ENCODE measurements at regions not wholly inside any gene's neighbourhood (a gene's known extent, or its start where the extent isn't known, plus 50 kb on each side); places are given as distances from the start of the nearest gene placed in this dataset.

- Histone ChIP-seq H4K20me1 (replicated peaks; ENCODE audit: insufficient read depth) (no peaks in the 10 kb centered on the region), H2AFZ (no peak overlapping the region), H3K27me3 (ENCODE audit: insufficient read depth) (no peaks in the 10 kb centered on the region), H3K79me2 (replicated peaks; ENCODE audit: insufficient read depth) (no peaks in the 10 kb centered on the region), H3K4me3 (no peak overlapping the region), H3K4me2 (no peak overlapping the region), H3F3A (replicated peaks; ENCODE audit: low read depth) (no peaks in the 10 kb centered on the region), H3K4me1 (ENCODE audit: insufficient read depth) (no peaks in the 10 kb centered on the region; the same call in 1 of the 2 replicates), H3K36me3 (ENCODE audit: insufficient read depth) (no peaks in the 10 kb centered on the region), H3K27ac (ENCODE audit: low read depth) (no peak overlapping the region), H3K9me2 (ENCODE audit: insufficient read depth) (no peaks in the 10 kb centered on the region)
- Mint-ChIP-seq H3K9me3 (no peaks in the 10 kb centered on the region), H3K27ac (no peak overlapping the region), H3K27me3 (ENCODE audit: insufficient read depth, low read depth, poor library complexity) (peaks cover 2% of the 10 kb centered on the region), H3K4me1 (no peaks in the 10 kb centered on the region; the same call in 2 of the 3 replicates), H3K36me3 (ENCODE audit: low read depth) (no peaks in the 10 kb centered on the region), H3K4me3 (no peak overlapping the region)
- TF ChIP-seq ZNF331 (CRISPR knock-in tag; IDR thresholded peaks at IDR 0.05; ENCODE audit: low read depth): no peak
- ATAC-seq (no peak), DNase-seq (ENCODE audit: low spot score) (no peak)
These were observed 812.6 kb upstream of the SPRY2 start for GRCh38 chr13:81153478-81153877.

- H3K27me3 Mint-ChIP-seq (ENCODE audit: insufficient read depth, low read depth, poor library complexity): no peaks in the 10 kb centered on the region
- no peak for ATAC-seq
These were observed 807.9 kb upstream of the SPRY2 start for GRCh38 chr13:81148822-81149221.

More at GRCh38 chr13:81148822-81149221, 807.9 kb upstream of the SPRY2 start:
- Histone ChIP-seq H3K27ac (ENCODE audit: low read depth) (no peak overlapping the region), H3K4me3 (no peak overlapping the region), H3K27me3 (ENCODE audit: insufficient read depth) (no peaks in the 10 kb centered on the region), H3K4me1 (ENCODE audit: insufficient read depth) (peaks cover 4% of the 10 kb centered on the region; the same call in 1 of the 2 replicates), H2AFZ (peak overlapping the region; percentile 19; the same call in 1 of the 2 replicates), H3K79me2 (replicated peaks; ENCODE audit: insufficient read depth) (no peaks in the 10 kb centered on the region), H3K4me2 (no peak overlapping the region), H3K36me3 (ENCODE audit: insufficient read depth) (no peaks in the 10 kb centered on the region), H4K20me1 (replicated peaks; ENCODE audit: insufficient read depth) (no peaks in the 10 kb centered on the region), H3K9me2 (ENCODE audit: insufficient read depth) (no peaks in the 10 kb centered on the region), H3F3A (replicated peaks; ENCODE audit: low read depth) (no peaks in the 10 kb centered on the region)
- H3K9me3 Mint-ChIP-seq: peaks cover 11% of the 10 kb centered on the region
- DNase-seq (ENCODE audit: low spot score): no peak
- no peak overlapping the region for H3K27ac Mint-ChIP-seq
- peaks cover 3% of the 10 kb centered on the region; the same call in 2 of the 3 replicates for H3K4me1 Mint-ChIP-seq
- peaks cover 16% of the 10 kb centered on the region for H3K36me3 Mint-ChIP-seq (ENCODE audit: low read depth)
- H3K4me3 Mint-ChIP-seq: no peak overlapping the region
- TF ChIP-seq ZNF462 (CRISPR knock-in tag; IDR thresholded peaks at IDR 0.05) (no peak), EZH2 (IDR thresholded peaks at IDR 0.05; ENCODE audit: low read depth, unreplicated experiment) (no peak), ZNF331 (CRISPR knock-in tag; IDR thresholded peaks at IDR 0.05; ENCODE audit: low read depth) (no peak), CTCF (conservative IDR thresholded peaks at IDR 0.05; ENCODE audit: low read depth in 2 of 2) (no peak), ZNF114 (CRISPR knock-in tag; IDR thresholded peaks at IDR 0.05) (no peak), STAT1 (IDR thresholded peaks at IDR 0.05; ENCODE audit: unreplicated experiment) (no peak), POLR2AphosphoS5 (IDR thresholded peaks at IDR 0.05; ENCODE audit: low read depth) (no peak), JUNB (IDR thresholded peaks at IDR 0.05; ENCODE audit: unreplicated experiment) (no peak), CREB1 (CRISPR knock-in tag; IDR thresholded peaks at IDR 0.05; ENCODE audit: low read depth) (no peak)
